ENCODE measurements at regions not wholly inside any gene's neighbourhood (a gene's known extent, or its start where the extent isn't known, plus 50 kb on each side); places are given as distances from the start of the nearest gene placed in this dataset.

GRCh38 chr13:73720216-73720840, 413.9 kb downstream of the KLF12 start:
- no peak overlapping the region for H3K4me3 ChIP-seq (ENCODE audit: low read depth, low read length)
- no peak for TF ChIP-seq CTCF (IDR thresholded peaks at IDR 0.05; ENCODE audit: borderline replicate concordance, insufficient read depth, low read depth, low read length)

- H3K4me3 ChIP-seq (ENCODE audit: low read depth, low read length): no peak overlapping the region
- TF ChIP-seq CTCF (IDR thresholded peaks at IDR 0.05; ENCODE audit: borderline replicate concordance, insufficient read depth, low read depth, low read length): no peak
Observed at GRCh38 chr13:73718246-73718645, 416.0 kb downstream of the KLF12 start.

- TF ChIP-seq CTCF (IDR thresholded peaks at IDR 0.05; ENCODE audit: borderline replicate concordance, insufficient read depth, low read depth, low read length): no peak
- no peak overlapping the region for H3K4me3 ChIP-seq (ENCODE audit: low read depth, low read length)
Observed at GRCh38 chr13:73717632-73718031, 416.6 kb downstream of the KLF12 start.

- no peak overlapping the region for H3K4me3 ChIP-seq (ENCODE audit: low read depth, low read length)
- TF ChIP-seq CTCF (IDR thresholded peaks at IDR 0.05; ENCODE audit: borderline replicate concordance, insufficient read depth, low read depth, low read length): no peak
Observed at GRCh38 chr13:73715911-73716510, 418.2 kb downstream of the KLF12 start.

- no peak for TF ChIP-seq CTCF (IDR thresholded peaks at IDR 0.05; ENCODE audit: borderline replicate concordance, insufficient read depth, low read depth, low read length)
- H3K4me3 ChIP-seq (ENCODE audit: low read depth, low read length): no peak overlapping the region
Observed at GRCh38 chr13:73715114-73715910, 418.9 kb downstream of the KLF12 start.

GRCh38 chr13:73714522-73714921, 419.7 kb downstream of the KLF12 start:
- TF ChIP-seq CTCF (IDR thresholded peaks at IDR 0.05; ENCODE audit: borderline replicate concordance, insufficient read depth, low read depth, low read length): no peak
- H3K4me3 ChIP-seq (ENCODE audit: low read depth, low read length): no peak overlapping the region

Measured in GM12875 (cell line).